Ectodermal cell (in vitro differentiated cells): ENCODE measurements at regions not wholly inside any gene's neighbourhood (a gene's known extent, or its start where the extent isn't known, plus 50 kb on each side); places are given as distances from the start of the nearest gene placed in this dataset.

ENCODE experiments used
- H3K27ac ChIP-seq: 2 replicates; pipeline ENCODE4 v1.7.0; 2013; ENCODE audit warnings: mild to moderate bottlenecking, low read depth, low read length; ENCODE audit not compliant: insufficient read depth, poor library complexity, severe bottlenecking
- H3K27me3 ChIP-seq: 2 replicates; pipeline ENCODE4 v1.7.0; 2013; ENCODE audit warnings: mild to moderate bottlenecking, low read length; ENCODE audit not compliant: insufficient read depth, control insufficient read depth, poor library complexity, severe bottlenecking
- H3K36me3 ChIP-seq: one replicate; pipeline ENCODE4 v1.7.0; 2013; ENCODE audit warnings: low read length; ENCODE audit not compliant: control insufficient read depth, insufficient read depth
- H3K4me1 ChIP-seq: one replicate; pipeline ENCODE4 v1.7.0; 2013; ENCODE audit warnings: low read length; ENCODE audit not compliant: control insufficient read depth, insufficient read depth
- H3K4me3 ChIP-seq: 2 replicates; pipeline ENCODE4 v1.7.0; 2013; ENCODE audit warnings: low read depth, low read length, control low read depth; ENCODE audit not compliant: insufficient read depth
- H3K9me3 ChIP-seq: 2 replicates; pipeline ENCODE4 v1.7.0; 2013; ENCODE audit warnings: mild to moderate bottlenecking, low read length, moderate library complexity; ENCODE audit not compliant: control insufficient read depth
- WGBS, 2 experiments: methylation state at CpG; one replicate each; pipeline ENCODE4 v1.1.7; 2013; ENCODE audit warnings: missing lambda C conversion rate in 2 of 2; 5-methylcytosine and 5-hydroxymethylcytosine counted together

DNA sequence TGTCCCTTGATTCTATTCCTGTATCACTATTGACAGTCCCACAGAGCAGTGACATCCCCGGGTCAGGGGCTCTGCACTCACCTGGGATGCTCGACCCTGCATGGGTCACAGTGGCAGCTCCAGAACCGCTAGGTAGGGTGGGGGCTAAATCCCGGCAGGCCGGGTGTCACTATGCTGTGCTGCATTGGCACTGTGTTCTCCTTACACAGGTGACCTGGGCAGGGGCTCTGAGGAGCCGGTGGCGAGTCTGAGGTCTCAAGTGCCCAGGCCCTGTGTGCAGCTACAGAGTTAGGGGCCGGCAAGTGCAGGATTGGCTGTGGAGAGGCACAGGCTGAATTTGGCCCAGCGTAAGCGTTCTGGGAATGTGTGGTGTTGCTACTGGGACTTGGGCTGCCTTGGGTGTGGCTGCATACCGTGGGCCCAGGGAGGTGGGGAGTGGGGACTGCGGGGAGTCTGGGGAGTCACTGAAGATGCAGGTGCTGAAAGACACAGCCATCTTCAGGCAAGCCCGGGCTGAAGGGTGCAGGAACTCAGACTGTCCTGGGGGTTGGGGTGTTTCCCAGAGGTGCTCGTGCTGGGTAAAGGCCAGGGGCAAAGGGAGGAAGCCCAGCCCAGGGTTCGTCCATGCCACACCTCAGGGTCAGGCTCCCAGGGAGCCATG lies 102.6 kb upstream of the PRR20G start:
- Histone ChIP-seq H3K4me1 (peaks cover 26% of the 10 kb centered on the region), H3K9me3 (no peaks in the 10 kb centered on the region), H3K27me3 (no peaks in the 10 kb centered on the region), H3K27ac (no peak overlapping the region), H3K36me3 (no peaks in the 10 kb centered on the region), H3K4me3 (no peak overlapping the region)
- WGBS, 2 experiments = 89% methylated on average over 15 of the region's 15 CpGs

DNA sequence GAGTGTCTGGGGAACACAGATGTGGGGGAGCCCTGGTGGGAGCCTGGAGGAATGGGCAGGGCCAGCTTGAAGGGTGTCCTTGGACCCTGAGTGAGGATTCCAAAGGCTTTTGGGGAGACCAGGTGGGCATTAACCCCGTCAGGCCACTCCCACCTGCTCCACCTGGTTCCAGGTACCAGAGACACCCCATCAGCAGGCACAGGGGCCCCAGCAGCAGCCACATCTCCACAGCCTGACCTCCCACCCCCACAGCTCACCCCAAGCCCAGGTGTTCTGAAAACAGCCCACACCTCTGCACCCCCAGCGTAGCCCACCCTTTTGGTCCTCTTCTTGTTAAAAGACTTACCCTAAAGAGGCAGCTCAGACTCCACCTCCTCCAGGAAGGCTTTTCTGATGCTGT lies 102.1 kb upstream of the PRR20G start:
- Histone ChIP-seq H3K9me3 (no peaks in the 10 kb centered on the region), H3K4me1 (peaks cover 20% of the 10 kb centered on the region), H3K36me3 (no peaks in the 10 kb centered on the region), H3K27me3 (no peaks in the 10 kb centered on the region), H3K4me3 (no peak overlapping the region), H3K27ac (no peak overlapping the region)
- WGBS, 2 experiments = 91 to 95% methylated on average over 2 of the region's 2 CpGs

DNA sequence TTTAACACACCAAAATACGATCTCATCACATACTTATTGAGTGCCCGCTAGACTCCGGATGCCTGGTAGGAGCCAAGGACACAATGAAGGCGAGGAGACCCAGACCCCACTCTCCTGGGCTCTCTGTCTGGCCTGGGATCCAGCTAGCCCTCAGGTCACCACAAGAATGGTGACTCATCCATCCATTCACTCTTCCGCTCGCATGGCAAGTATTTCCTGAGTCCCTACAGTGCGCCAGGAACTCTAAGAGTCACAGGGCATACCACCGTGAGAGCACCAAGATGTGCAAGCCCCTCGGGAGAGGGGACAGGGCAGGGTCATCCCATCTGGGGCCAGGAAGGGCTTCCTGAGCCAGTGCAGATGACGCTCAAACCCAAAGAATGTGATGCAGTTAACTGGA lies 101.6 kb upstream of the PRR20G start:
- H3K27me3 ChIP-seq = no peaks in the 10 kb centered on the region
- H3K9me3 ChIP-seq = no peaks in the 10 kb centered on the region
- 92 to 94% methylated on average over 10 of the region's 10 CpGs for WGBS, 2 experiments
- no peaks in the 10 kb centered on the region for H3K36me3 ChIP-seq
- no peak overlapping the region for H3K4me3 ChIP-seq
- H3K27ac ChIP-seq = no peak overlapping the region
- peaks cover 15% of the 10 kb centered on the region for H3K4me1 ChIP-seq

DNA sequence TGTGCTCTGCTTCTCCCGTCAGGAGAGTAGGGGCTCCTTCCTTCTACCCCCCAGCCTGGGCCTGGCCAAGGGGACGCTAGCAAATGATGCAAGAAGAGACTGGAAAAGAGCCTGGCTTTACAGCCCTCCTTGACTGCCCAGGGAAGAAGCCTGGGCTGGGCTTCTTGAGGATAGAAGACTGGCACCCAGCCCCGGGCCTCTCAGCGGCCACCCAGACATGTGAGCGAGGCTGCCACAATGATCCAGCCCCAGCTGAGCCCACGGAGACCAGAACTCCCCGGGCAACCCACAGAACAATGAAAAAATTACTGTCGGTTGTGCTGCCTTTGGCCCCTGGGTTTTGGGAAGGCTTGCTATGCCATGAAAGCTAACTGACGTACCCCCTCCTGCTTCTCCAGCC lies 100.6 kb upstream of the PRR20G start:
- Histone ChIP-seq H3K9me3 (no peaks in the 10 kb centered on the region), H3K4me1 (peaks cover 13% of the 10 kb centered on the region), H3K4me3 (no peak overlapping the region), H3K27ac (no peak overlapping the region), H3K27me3 (no peaks in the 10 kb centered on the region), H3K36me3 (no peaks in the 10 kb centered on the region)
- 81 to 84% methylated on average over 9 of the region's 9 CpGs for WGBS, 2 experiments

DNA sequence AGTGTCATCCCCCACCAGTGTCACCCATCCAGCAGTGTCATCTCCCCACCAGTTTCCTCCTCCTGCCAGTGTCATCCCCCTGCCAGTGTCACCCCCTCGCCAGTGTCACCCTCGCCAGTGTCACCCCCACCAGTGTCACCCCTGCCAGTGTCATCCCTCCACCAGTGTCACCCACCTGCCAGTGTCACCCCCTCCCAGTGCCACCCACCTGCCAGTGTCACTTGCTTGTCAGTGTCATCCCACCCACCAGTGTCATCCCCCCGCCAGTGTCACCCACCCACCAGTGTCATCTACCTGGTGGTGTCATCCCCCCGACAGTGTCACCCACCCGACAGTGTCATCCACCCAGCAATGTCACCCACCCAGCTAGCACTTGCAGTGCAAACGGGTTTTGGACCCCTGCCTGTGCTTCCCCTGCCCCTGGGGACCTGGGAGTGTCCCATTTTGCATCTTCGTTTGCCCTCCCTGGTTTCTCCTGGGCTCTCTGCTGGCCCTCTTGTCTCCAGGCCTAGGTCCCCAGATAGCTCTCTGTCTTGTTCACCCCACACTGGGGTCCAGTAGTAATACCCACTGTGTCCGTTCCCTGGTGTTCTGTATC lies 99.8 kb upstream of the PRR20G start:
- 91 to 93% methylated on average over 8 of the region's 8 CpGs for WGBS, 2 experiments
- Histone ChIP-seq H3K27ac (no peak overlapping the region), H3K9me3 (no peaks in the 10 kb centered on the region), H3K4me1 (peaks cover 13% of the 10 kb centered on the region), H3K4me3 (no peak overlapping the region), H3K36me3 (no peaks in the 10 kb centered on the region), H3K27me3 (no peaks in the 10 kb centered on the region)

DNA sequence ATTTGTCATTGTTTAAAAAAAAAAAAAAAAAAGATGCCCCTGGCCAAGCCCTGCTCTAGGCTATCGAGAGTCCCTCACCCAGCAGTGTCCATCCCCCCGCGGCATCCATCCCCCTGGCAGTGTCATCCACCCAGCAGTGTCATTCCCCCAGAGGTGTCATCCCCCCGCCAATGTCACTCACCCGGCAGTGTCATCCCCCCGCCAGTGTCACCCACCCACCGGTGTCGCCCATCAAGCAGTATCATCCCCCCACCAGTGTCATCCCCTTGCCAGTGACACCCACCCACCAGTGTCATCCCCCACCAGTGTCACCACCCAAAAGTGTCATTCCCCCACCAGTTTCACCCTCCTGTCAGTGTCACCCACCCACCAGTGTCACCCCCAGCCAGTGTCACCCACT lies 99.3 kb upstream of the PRR20G start:
- H3K4me1 ChIP-seq = peaks cover 9% of the 10 kb centered on the region
- no peak overlapping the region for H3K4me3 ChIP-seq
- H3K36me3 ChIP-seq = no peaks in the 10 kb centered on the region
- no peak overlapping the region for H3K27ac ChIP-seq
- no peaks in the 10 kb centered on the region for H3K9me3 ChIP-seq
- H3K27me3 ChIP-seq = no peaks in the 10 kb centered on the region
- 88 to 90% methylated on average over 6 to 8 of the region's 8 CpGs for WGBS, 2 experiments

DNA sequence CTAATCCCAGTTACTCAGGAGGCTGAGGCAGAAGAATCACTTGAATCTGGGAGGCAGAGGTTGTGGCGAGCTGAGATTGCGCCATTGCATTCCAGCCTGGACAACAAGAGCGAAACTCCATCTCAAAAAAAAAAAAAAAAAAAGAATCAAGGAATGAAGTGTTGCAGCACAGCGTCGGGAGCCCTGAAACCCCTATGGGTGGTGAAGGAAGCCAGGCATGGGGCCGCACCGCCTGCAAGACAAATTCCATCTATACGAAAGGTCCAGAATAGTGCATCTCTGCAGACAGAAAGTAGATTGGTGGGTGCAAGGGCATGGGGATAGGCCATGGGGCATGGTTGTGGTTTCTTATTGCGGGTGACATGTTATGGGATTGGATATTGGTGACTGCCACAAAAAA lies 98.6 kb upstream of the PRR20G start:
- H3K9me3 ChIP-seq = no peaks in the 10 kb centered on the region
- peaks cover 3% of the 10 kb centered on the region for H3K4me1 ChIP-seq
- H3K4me3 ChIP-seq = no peak overlapping the region
- no peak overlapping the region for H3K27ac ChIP-seq
- WGBS, 2 experiments = 80 to 86% methylated on average over 7 to 9 of the region's 9 CpGs
- no peaks in the 10 kb centered on the region for H3K27me3 ChIP-seq
- no peaks in the 10 kb centered on the region for H3K36me3 ChIP-seq

DNA sequence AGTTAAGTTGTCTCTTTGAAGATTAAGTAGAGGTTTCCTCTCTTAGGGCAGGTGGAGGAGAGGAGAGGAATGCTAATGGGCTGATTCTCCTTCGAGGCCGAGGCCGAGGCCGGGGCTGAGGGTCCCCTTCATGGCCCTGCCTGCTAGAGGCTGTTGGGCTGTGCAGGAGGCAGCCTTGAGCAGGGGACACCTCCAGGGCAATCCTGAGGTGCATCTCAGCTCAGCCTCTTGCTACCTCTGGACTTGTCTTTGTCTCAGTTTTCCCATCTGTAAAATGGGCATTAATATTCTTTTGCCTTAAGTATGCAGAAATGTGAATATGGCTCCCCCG lies 97.7 kb upstream of the PRR20G start:
- WGBS, 2 experiments = 94 to 96% methylated on average over 5 of the region's 5 CpGs
- H3K4me3 ChIP-seq = no peak overlapping the region
- H3K9me3 ChIP-seq = no peaks in the 10 kb centered on the region
- no peak overlapping the region for H3K27ac ChIP-seq
- H3K36me3 ChIP-seq = no peaks in the 10 kb centered on the region
- no peaks in the 10 kb centered on the region for H3K4me1 ChIP-seq
- H3K27me3 ChIP-seq = no peaks in the 10 kb centered on the region

DNA sequence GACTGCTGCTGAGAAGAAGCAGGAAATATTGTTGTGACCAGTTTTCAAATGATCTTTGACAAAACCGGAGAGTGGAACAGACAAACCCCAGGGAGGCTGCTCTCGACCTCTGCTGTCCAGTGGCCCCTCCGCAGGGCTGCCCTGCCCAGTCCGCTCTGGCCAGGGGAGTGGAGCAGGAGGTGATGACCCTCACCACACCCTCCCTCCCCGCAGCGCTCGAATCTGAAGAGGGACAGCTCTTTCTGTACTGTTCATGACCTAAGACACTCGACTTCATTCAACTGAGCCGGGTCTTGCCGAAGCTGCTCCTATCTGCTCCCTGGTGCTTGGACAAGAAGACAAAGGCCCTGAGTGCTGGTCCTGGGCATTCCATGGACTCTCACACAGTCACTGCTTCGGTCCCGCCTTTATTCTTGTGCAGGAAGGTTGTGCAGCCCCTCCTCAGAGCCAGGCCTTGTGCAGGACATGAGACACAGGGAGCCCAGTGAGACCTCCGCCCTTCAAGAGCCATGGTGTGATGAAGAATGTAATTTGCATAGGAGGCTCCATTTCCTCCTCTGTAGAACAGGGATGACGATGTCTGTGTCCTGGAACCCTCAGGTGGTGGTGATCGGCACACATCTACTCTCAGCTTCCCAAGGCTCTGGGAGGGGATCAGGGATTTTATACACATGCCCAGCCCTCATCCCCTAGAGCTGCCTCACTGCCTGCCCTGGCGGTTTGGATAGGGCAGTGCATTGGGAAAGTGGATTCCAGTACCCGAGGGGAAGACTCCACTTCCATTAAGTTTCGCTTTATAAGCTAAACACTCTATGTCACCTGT lies 97.1 kb upstream of the PRR20G start:
- H3K36me3 ChIP-seq = no peaks in the 10 kb centered on the region
- H3K27ac ChIP-seq = no peak overlapping the region
- WGBS, 2 experiments = 85 to 86% methylated on average over 18 of the region's 18 CpGs

DNA sequence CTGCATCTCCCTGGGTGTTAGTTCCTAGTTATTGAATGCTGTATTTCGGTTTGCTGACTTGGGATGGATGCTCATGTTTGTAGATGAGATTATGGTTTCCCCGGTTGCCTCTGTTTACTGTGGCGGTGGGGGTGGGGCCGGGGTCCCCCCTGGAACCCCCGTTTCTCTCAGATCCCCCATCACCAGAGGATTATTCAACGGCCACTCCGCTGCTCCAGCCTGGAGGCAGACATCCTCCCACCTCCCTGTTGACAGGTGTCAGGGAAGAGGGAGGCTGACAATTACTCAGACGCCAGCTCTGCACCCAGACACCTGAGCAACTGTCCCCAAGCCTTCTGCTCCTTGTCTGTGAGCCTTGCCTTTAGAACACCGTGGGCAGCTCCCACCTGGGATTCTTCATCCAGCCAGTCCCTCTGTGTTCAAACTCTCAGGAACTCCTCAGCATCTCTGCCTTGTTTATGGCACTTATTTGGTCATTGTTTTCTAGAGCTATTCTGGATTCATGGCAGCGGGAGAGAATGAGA lies 95.9 kb upstream of the PRR20G start:
- no peaks in the 10 kb centered on the region for H3K4me1 ChIP-seq
- no peaks in the 10 kb centered on the region for H3K36me3 ChIP-seq
- no peaks in the 10 kb centered on the region for H3K9me3 ChIP-seq
- WGBS, 2 experiments = 82 to 89% methylated on average over 8 to 10 of the region's 10 CpGs
- H3K27me3 ChIP-seq = no peaks in the 10 kb centered on the region
- no peak overlapping the region for H3K27ac ChIP-seq
- H3K4me3 ChIP-seq = no peak overlapping the region

More for the DNA sequence above, 97.1 kb upstream of the PRR20G start:
- no peaks in the 10 kb centered on the region for H3K27me3 ChIP-seq
- H3K9me3 ChIP-seq = no peaks in the 10 kb centered on the region
- no peaks in the 10 kb centered on the region for H3K4me1 ChIP-seq
- no peak overlapping the region for H3K4me3 ChIP-seq
